ENCODE measurements at regions not wholly inside any gene's neighbourhood (a gene's known extent, or its start where the extent isn't known, plus 50 kb on each side); places are given as distances from the start of the nearest gene placed in this dataset.
"Not testable (repeated sequence)": the region's sequence is repeated elsewhere in the genome, so short reads cannot be mapped to it uniquely, and the experiment has no call there.

GRCh38 chrX:125089761-125090445 lies 229.8 kb upstream of the TEX13C start:
- no peak for DNase-seq (ENCODE audit: low spot score)

GRCh38 chrX:125093852-125094251 lies 225.8 kb upstream of the TEX13C start:
- DNase-seq (ENCODE audit: low spot score) = no peak

GRCh38 chrX:125094901-125095300 lies 224.8 kb upstream of the TEX13C start:
- no peak for DNase-seq (ENCODE audit: low spot score)

- no peak for DNase-seq (ENCODE audit: low spot score)
Measured at GRCh38 chrX:125096469-125096868, 223.2 kb upstream of the TEX13C start.

GRCh38 chrX:125096870-125097269 lies 222.8 kb upstream of the TEX13C start:
- no peak for DNase-seq (ENCODE audit: low spot score)

GRCh38 chrX:125101971-125102755 lies 217.5 kb upstream of the TEX13C start:
- peak; percentile 14 for DNase-seq (ENCODE audit: low spot score)

- no peak for DNase-seq (ENCODE audit: low spot score)
Measured at GRCh38 chrX:125103693-125104092, 216.0 kb upstream of the TEX13C start.

- no peak for DNase-seq (ENCODE audit: low spot score)
Measured at GRCh38 chrX:125108921-125109320, 210.8 kb upstream of the TEX13C start.

GRCh38 chrX:125131164-125131563 lies 188.5 kb upstream of the TEX13C start:
- DNase-seq (ENCODE audit: low spot score) = no peak

GRCh38 chrX:125132274-125132673 lies 187.4 kb upstream of the TEX13C start:
- DNase-seq (ENCODE audit: low spot score) = no peak

- DNase-seq (ENCODE audit: low spot score) = no peak
Measured at GRCh38 chrX:125137521-125137920, 182.2 kb upstream of the TEX13C start.

GRCh38 chrX:125150231-125150630 lies 169.4 kb upstream of the TEX13C start:
- no peak for DNase-seq (ENCODE audit: low spot score)

- no peak for DNase-seq (ENCODE audit: low spot score)
Measured at GRCh38 chrX:125151146-125151545, 168.5 kb upstream of the TEX13C start.

- no peak for DNase-seq (ENCODE audit: low spot score)
Measured at GRCh38 chrX:125152011-125152410, 167.7 kb upstream of the TEX13C start.

- DNase-seq (ENCODE audit: low spot score) = no peak
Measured at GRCh38 chrX:125153621-125154020, 166.1 kb upstream of the TEX13C start.

- DNase-seq (ENCODE audit: low spot score) = not testable (repeated sequence)
Measured at GRCh38 chrX:125154288-125155257, 165.1 kb upstream of the TEX13C start.

- DNase-seq (ENCODE audit: low spot score) = not testable (repeated sequence)
Measured at GRCh38 chrX:125155296-125156033, 164.2 kb upstream of the TEX13C start.

GRCh38 chrX:125170459-125170858 lies 149.2 kb upstream of the TEX13C start:
- no peak for DNase-seq (ENCODE audit: low spot score)

- no peak for DNase-seq (ENCODE audit: low spot score)
Measured at GRCh38 chrX:125172531-125172930, 147.1 kb upstream of the TEX13C start.

- no peak for DNase-seq (ENCODE audit: low spot score)
Measured at GRCh38 chrX:125175991-125176584, 143.6 kb upstream of the TEX13C start.

- DNase-seq (ENCODE audit: low spot score) = no peak
Measured at GRCh38 chrX:125193921-125194320, 125.8 kb upstream of the TEX13C start.

All from Ammon's horn (tissue), 1 donor.